B cell (primary cell): ENCODE measurements at regions not wholly inside any gene's neighbourhood (a gene's known extent, or its start where the extent isn't known, plus 50 kb on each side); places are given as distances from the start of the nearest gene placed in this dataset.

ENCODE experiments used
- ATAC-seq: fragments of 200-7000 bp; cut with Tn5 transposase; one replicate; pipeline ENCODE4 v1.10.0; 2021; ENCODE audit warnings: low read depth, mild to moderate bottlenecking, moderate number of reproducible peaks, moderate library complexity
- CTCF ChIA-PET: fragments of 350-600 bp; sonication (Branson Sonifier 250); formaldehyde crosslinking; loops from one replicate; lab custom pipeline; 2021; ENCODE audit warnings: antibody characterized with exemption, inconsistent platforms; lab: Charles Lee
- POLR2A ChIA-PET: fragments of 350-600 bp; sonication (Branson Sonifier 250); formaldehyde crosslinking; loops from one replicate; lab custom pipeline; 2021; ENCODE audit warnings: antibody characterized with exemption; lab: Charles Lee
- DNase-seq: peaks from one replicate; pipeline ENCODE4 v3.0.0; 2013
- H2AFZ ChIP-seq: 2 replicates; pipeline ENCODE4 v1.6.1; 2012; ENCODE audit warnings: mild to moderate bottlenecking, low read depth, low read length; ENCODE audit not compliant: insufficient read depth, poor library complexity, severe bottlenecking
- H3K27ac ChIP-seq, 2 donors: 1 replicate in 1 of 2; 2 replicates in 1 of 2; pipeline ENCODE4 v1.5.1; 2012 to 2013; ENCODE audit warnings: low read length in 2 of 2, mild to moderate bottlenecking in 2 of 2, moderate library complexity in 1 of 2
- H3K27me3 ChIP-seq, 4 experiments: fragments of 200-600 bp in 1 of 4; sonication (generic) in 1 of 4; replicated peaks in 1 of 4; 1 replicate in 2 of 4; 2 replicates in 2 of 4; pipeline versions ENCODE4 v1.6.1 to v1.7.0; 2013 to 2016; ENCODE audit warnings: low read length in 3 of 4, mild to moderate bottlenecking in 2 of 4, mixed read lengths in 1 of 4, moderate library complexity in 1 of 4; ENCODE audit not compliant: insufficient read depth in 4 of 4, control insufficient read depth in 3 of 4; ENCODE audit errors: control extremely low read depth in 1 of 4
- H3K36me3 ChIP-seq, 2 experiments: replicated peaks in 1 of 2; 1 replicate in 1 of 2; 2 replicates in 1 of 2; pipeline versions ENCODE4 v1.6.1 to v1.7.1; 2013; ENCODE audit warnings: low read length in 1 of 2; ENCODE audit not compliant: insufficient read depth in 2 of 2, control insufficient read depth in 1 of 2; ENCODE audit errors: control extremely low read depth in 1 of 2, extremely low read depth in 1 of 2
- H3K4me1 ChIP-seq, 2 donors: fragments of 200-600 bp in 1 of 2; sonication (generic) in 1 of 2; 1 replicate in 1 of 2; 2 replicates in 1 of 2; pipeline versions ENCODE4 v1.5.1 to v1.6.1; 2013 to 2017; ENCODE audit warnings: low read length in 2 of 2; ENCODE audit not compliant: control insufficient read depth in 2 of 2, insufficient read depth in 2 of 2
- H3K4me2 ChIP-seq: replicated peaks from 2 replicates; pipeline ENCODE3; 2012; ENCODE audit warnings: mild to moderate bottlenecking, low read depth, low read length; ENCODE audit not compliant: poor library complexity, severe bottlenecking
- H3K4me3 ChIP-seq, 5 experiments: fragments of 200-600 bp in 1 of 5; sonication (generic) in 1 of 5; 1 replicate in 3 of 5; 2 replicates in 2 of 5; pipeline versions ENCODE4 v1.5.1 to v1.7.0; 2011 to 2016; ENCODE audit warnings: low read length in 4 of 5, mild to moderate bottlenecking in 4 of 5, low read depth in 2 of 5, control low read depth in 1 of 5, moderate library complexity in 1 of 5; ENCODE audit not compliant: insufficient read depth in 1 of 5; ENCODE audit errors: control extremely low read depth in 1 of 5, extremely low read depth in 1 of 5
- H3K79me2 ChIP-seq: fragments of 200-600 bp; sonication (generic); one replicate; pipeline ENCODE4 v1.6.0; 2016; ENCODE audit warnings: low read length; ENCODE audit not compliant: control insufficient read depth, insufficient read depth
- H3K9ac ChIP-seq: fragments of 200-600 bp; sonication (generic); 2 replicates; pipeline ENCODE4 v1.6.1; 2017; ENCODE audit warnings: mild to moderate bottlenecking, low read length, moderate library complexity
- H3K9me3 ChIP-seq, 3 donors: one replicate each; pipeline versions ENCODE4 v1.6.1 to v1.7.1; 2013; ENCODE audit warnings: low read length in 2 of 3; ENCODE audit not compliant: control insufficient read depth in 2 of 3, insufficient read depth in 1 of 3; ENCODE audit errors: control extremely low read depth in 1 of 3
- H4K20me1 ChIP-seq: 2 replicates; pipeline ENCODE4 v1.6.0; 2012; ENCODE audit warnings: mild to moderate bottlenecking, low read length; ENCODE audit not compliant: insufficient read depth, control insufficient read depth, poor library complexity, severe bottlenecking
- H3K27ac Mint-ChIP-seq: one replicate; pipeline ENCODE4 v1.8.0; 2021; ENCODE audit warnings: mixed read lengths
- H3K27me3 Mint-ChIP-seq: one replicate; pipeline ENCODE4 v1.8.0; 2021; ENCODE audit warnings: mixed read lengths
- H3K4me1 Mint-ChIP-seq: one replicate; pipeline ENCODE4 v1.8.0; 2021; ENCODE audit warnings: mixed read lengths
- H3K4me3 Mint-ChIP-seq: one replicate; pipeline ENCODE4 v1.8.0; 2021; ENCODE audit warnings: mixed read lengths
- H3K9me3 Mint-ChIP-seq: one replicate; pipeline ENCODE4 v1.8.0; 2022; ENCODE audit warnings: mixed read lengths; ENCODE audit not compliant: insufficient read depth
- CTCF ChIP-seq: fragments of 200-600 bp; IDR thresholded peaks from one replicate; pipeline ENCODE4 v1.8.0; 2022; ENCODE audit warnings: antibody characterized with exemption, mild to moderate bottlenecking
- EZH2 ChIP-seq: IDR thresholded peaks from 2 replicates; pipeline ENCODE4 v1.6.1; 2012; ENCODE audit warnings: borderline replicate concordance, low read depth, mild to moderate bottlenecking, moderate library complexity, low read length; ENCODE audit not compliant: insufficient read depth, poor library complexity, severe bottlenecking
- WGBS: methylation state at CpG from one replicate; pipeline ENCODE4 v1.1.5; 2013; ENCODE audit warnings: missing lambda C conversion rate; ENCODE audit not compliant: insufficient coverage; 5-methylcytosine and 5-hydroxymethylcytosine counted together
- intact Hi-C: fragments of 100-400 bp; cut with micrococcal nuclease; formaldehyde crosslinking; loops from one replicate; pipeline ENCODE4 v1.10.0; 2022

DNA sequence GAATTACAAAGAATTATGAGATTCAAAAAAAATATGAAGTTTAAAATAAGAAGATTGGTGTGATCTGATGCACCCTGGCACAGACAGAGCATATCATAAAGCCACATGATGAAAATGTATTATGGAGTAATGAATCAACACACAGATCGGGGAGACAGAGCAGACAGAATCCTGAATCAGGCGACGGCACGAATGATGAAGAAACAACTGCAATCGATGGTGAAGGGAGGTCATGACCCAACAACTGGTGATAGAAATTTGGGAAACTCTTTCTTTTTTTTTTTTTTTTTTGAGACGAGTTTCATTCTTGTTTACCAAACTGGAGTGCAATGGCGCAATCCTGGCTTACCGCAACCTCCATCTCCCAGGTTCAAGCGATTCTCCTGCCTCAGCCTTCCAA is 1054.0 kb downstream of the TYW1 start:
- no peaks in the 10 kb centered on the region for H3K79me2 ChIP-seq

GRCh38 chr7:68058014-68058413 is 1061.4 kb downstream of the TYW1 start:
- Histone ChIP-seq H4K20me1 (no peaks in the 10 kb centered on the region), H3K79me2 (no peaks in the 10 kb centered on the region), H3K36me3 (no peaks in the 10 kb centered on the region), H2AFZ (no peak overlapping the region), H3K4me1 (no peaks in the 10 kb centered on the region), H3K27me3 (no peaks in the 10 kb centered on the region), H3K9ac (no peak overlapping the region), H3K27ac (no peak overlapping the region), H3K4me2 (no peak overlapping the region), H3K4me3 (no peak overlapping the region), H3K9me3 (no peaks in the 10 kb centered on the region)
- no peak for ATAC-seq
- Mint-ChIP-seq H3K4me1 (no peaks in the 10 kb centered on the region), H3K27ac (no peak overlapping the region), H3K4me3 (no peak overlapping the region), H3K9me3 (peaks cover 3% of the 10 kb centered on the region), H3K27me3 (no peaks in the 10 kb centered on the region)
- CTCF ChIA-PET = interaction anchor here (0.6 kb wide), 1 partner anchor 106 kb away, joined by 3 read pairs; no protein-coding TSS in a partner anchor
- WGBS = 80% methylated on average over 1 of the region's 2 CpGs
- no peak for DNase-seq
- intact Hi-C loops = no loop called here
- TF ChIP-seq CTCF (no peak), EZH2 (no peak)
- POLR2A ChIA-PET = no interaction called here

More for the DNA sequence above, 1054.0 kb downstream of the TYW1 start:
- H3K36me3 ChIP-seq = no peaks in the 10 kb centered on the region
- no peak overlapping the region for H3K9ac ChIP-seq
- Mint-ChIP-seq H3K4me1 (no peaks in the 10 kb centered on the region), H3K27me3 (no peaks in the 10 kb centered on the region), H3K27ac (no peak overlapping the region), H3K9me3 (no peaks in the 10 kb centered on the region), H3K4me3 (no peak overlapping the region)
- no peak for TF ChIP-seq CTCF
- no peak for TF ChIP-seq EZH2
- ChIA-PET CTCF (no interaction called here), POLR2A (no interaction called here)
- no peaks in the 10 kb centered on the region for H3K27me3 ChIP-seq
- peaks cover 0 to 4% (median 0%) of the 10 kb centered on the region in 3 donors for H3K9me3 ChIP-seq
- intact Hi-C loops = no loop called here
- ATAC-seq = no peak
- no peak overlapping the region for H3K4me2 ChIP-seq
- no peak overlapping the region for H3K27ac ChIP-seq
- H4K20me1 ChIP-seq = no peaks in the 10 kb centered on the region
- H3K4me1 ChIP-seq = no peaks in the 10 kb centered on the region
- H3K4me3 ChIP-seq = no peak overlapping the region
- no peak for DNase-seq
- H2AFZ ChIP-seq = no peak overlapping the region
- 100% methylated on average over 5 of the region's 9 CpGs for WGBS
